ENCODE measurements at regions not wholly inside any gene's neighbourhood (a gene's known extent, or its start where the extent isn't known, plus 50 kb on each side); places are given as distances from the start of the nearest gene placed in this dataset.

GRCh38 chr15:25563596-25563995 is 124.8 kb upstream of the UBE3A start:
- DNase-seq (ENCODE audit: low read depth in 2 of 2) = no peak

GRCh38 chr15:25557926-25558325 is 119.1 kb upstream of the UBE3A start:
- no peak for DNase-seq (ENCODE audit: low read depth in 2 of 2)

- DNase-seq (ENCODE audit: low read depth in 2 of 2) = no peak
Measured at GRCh38 chr15:25556136-25556535, 117.3 kb upstream of the UBE3A start.

- DNase-seq (ENCODE audit: low read depth in 2 of 2) = no peak
Measured at GRCh38 chr15:25554640-25555039, 115.8 kb upstream of the UBE3A start.

GRCh38 chr15:25548600-25548999 is 109.8 kb upstream of the UBE3A start:
- DNase-seq (ENCODE audit: low read depth in 2 of 2) = no peak

GRCh38 chr15:25545889-25546288 is 107.1 kb upstream of the UBE3A start:
- no peak for DNase-seq (ENCODE audit: low read depth in 2 of 2)

GRCh38 chr15:25545017-25545416 is 106.2 kb upstream of the UBE3A start:
- no peak for DNase-seq (ENCODE audit: low read depth in 2 of 2)

GRCh38 chr15:25544076-25544475 is 105.3 kb upstream of the UBE3A start:
- DNase-seq (ENCODE audit: low read depth in 2 of 2) = no peak

GRCh38 chr15:25543196-25543595 is 104.4 kb upstream of the UBE3A start:
- DNase-seq (ENCODE audit: low read depth in 2 of 2) = no peak

GRCh38 chr15:25541228-25541627 is 102.4 kb upstream of the UBE3A start:
- no peak for DNase-seq (ENCODE audit: low read depth in 2 of 2)

- no peak for DNase-seq (ENCODE audit: low read depth in 2 of 2)
Measured at GRCh38 chr15:25536801-25537611, 98.2 kb upstream of the UBE3A start.

- no peak for DNase-seq (ENCODE audit: low read depth in 2 of 2)
Measured at GRCh38 chr15:25535866-25536265, 97.0 kb upstream of the UBE3A start.

GRCh38 chr15:25534293-25534692 is 95.5 kb upstream of the UBE3A start:
- no peak for DNase-seq (ENCODE audit: low read depth in 2 of 2)

GRCh38 chr15:25532269-25533140 is 93.7 kb upstream of the UBE3A start:
- no peak for DNase-seq (ENCODE audit: low read depth in 2 of 2)

- DNase-seq (ENCODE audit: low read depth in 2 of 2) = no peak
Measured at GRCh38 chr15:25529774-25530173, 91.0 kb upstream of the UBE3A start.

GRCh38 chr15:25527118-25527517 is 88.3 kb upstream of the UBE3A start:
- DNase-seq (ENCODE audit: low read depth in 2 of 2) = no peak

- no peak for DNase-seq (ENCODE audit: low read depth in 2 of 2)
Measured at GRCh38 chr15:25525741-25526140, 86.9 kb upstream of the UBE3A start.

GRCh38 chr15:25515633-25516032 is 76.8 kb upstream of the UBE3A start:
- no peak for DNase-seq (ENCODE audit: low read depth in 2 of 2)

- no peak for DNase-seq (ENCODE audit: low read depth in 2 of 2)
Measured at GRCh38 chr15:25514522-25514921, 75.7 kb upstream of the UBE3A start.

GRCh38 chr15:25512957-25513356 is 74.1 kb upstream of the UBE3A start:
- DNase-seq (ENCODE audit: low read depth in 2 of 2) = no peak

- no peak for DNase-seq (ENCODE audit: low read depth in 2 of 2)
Measured at GRCh38 chr15:25510146-25510545, 71.3 kb upstream of the UBE3A start.

- DNase-seq (ENCODE audit: low read depth in 2 of 2) = no peak
Measured at GRCh38 chr15:25509703-25510102, 70.9 kb upstream of the UBE3A start.
